ENCODE measurements at regions not wholly inside any gene's neighbourhood (a gene's known extent, or its start where the extent isn't known, plus 50 kb on each side); places are given as distances from the start of the nearest gene placed in this dataset.
"Not testable (repeated sequence)": the region's sequence is repeated elsewhere in the genome, so short reads cannot be mapped to it uniquely, and the experiment has no call there.

DNA sequence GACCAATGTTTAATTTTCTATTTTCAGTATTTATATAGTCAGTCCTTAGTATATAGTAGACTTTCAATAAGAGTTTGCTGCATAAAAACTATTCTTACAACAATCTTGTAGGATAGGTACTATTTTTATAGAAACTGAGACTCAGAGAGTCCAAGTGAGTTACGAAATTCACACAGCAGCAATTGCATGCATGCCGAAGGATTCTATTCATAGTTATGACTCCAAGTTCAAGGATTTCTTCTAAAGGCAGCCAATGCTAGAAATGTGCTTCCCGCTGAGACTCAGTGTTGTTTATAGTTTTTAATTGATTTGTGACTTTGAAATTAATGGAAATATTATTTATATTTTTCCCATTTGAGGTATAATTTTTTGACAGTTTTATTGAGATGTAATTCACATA lies 62.7 kb upstream of the CSNK1A1L start:
- no peak overlapping the region for H3K9ac ChIP-seq (ENCODE audit: low read depth in 1 of 3, low read length in 3 of 3)

DNA sequence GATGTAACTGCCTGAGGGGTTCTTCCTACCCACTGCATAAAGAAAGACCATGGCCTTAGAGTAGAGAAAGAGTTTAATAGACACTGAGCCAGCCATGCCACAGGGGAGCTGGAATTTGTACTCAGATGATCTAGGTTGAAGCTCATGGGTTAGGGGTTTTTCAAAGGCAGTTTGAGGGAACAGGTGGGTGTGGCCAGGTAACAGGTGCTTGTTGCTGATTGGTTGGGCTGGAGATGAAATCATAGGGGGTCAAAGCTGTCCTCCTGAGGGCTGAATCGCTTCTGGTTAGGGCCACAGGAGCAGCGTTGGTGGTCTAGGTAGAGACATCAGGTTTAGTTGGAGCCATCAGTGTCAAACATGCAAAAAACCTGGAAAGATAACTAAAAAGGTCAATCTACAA lies 59.2 kb upstream of the CSNK1A1L start:
- no peaks in the 10 kb centered on the region for H3K36me3 ChIP-seq (ENCODE audit: control insufficient read depth in 3 of 3, insufficient read depth in 3 of 3, low read length in 3 of 3)
- no peaks in the 10 kb centered on the region for H3K4me1 ChIP-seq (ENCODE audit: control insufficient read depth in 3 of 3, insufficient read depth in 3 of 3, low read length in 3 of 3)
- no peak overlapping the region for H3K27ac ChIP-seq (ENCODE audit: low read depth, low read length)
- no peaks in the 10 kb centered on the region for H3K27me3 ChIP-seq (ENCODE audit: control insufficient read depth in 3 of 3, insufficient read depth in 3 of 3, low read length in 3 of 3)
- H3K9ac ChIP-seq (ENCODE audit: low read depth in 1 of 3, low read length in 3 of 3) = no peak overlapping the region
- no peak overlapping the region for H3K4me3 ChIP-seq (ENCODE audit: low read length in 3 of 3)
- no peaks in the 10 kb centered on the region for H3K9me3 ChIP-seq (ENCODE audit: control insufficient read depth in 3 of 3, low read length in 3 of 3)

More for the DNA sequence above, 62.7 kb upstream of the CSNK1A1L start:
- H3K4me3 ChIP-seq (ENCODE audit: low read length in 3 of 3) = no peak overlapping the region
- H3K9me3 ChIP-seq (ENCODE audit: control insufficient read depth in 3 of 3, low read length in 3 of 3) = no peaks in the 10 kb centered on the region
- H3K27me3 ChIP-seq (ENCODE audit: control insufficient read depth in 3 of 3, insufficient read depth in 3 of 3, low read length in 3 of 3) = no peaks in the 10 kb centered on the region
- H3K4me1 ChIP-seq (ENCODE audit: control insufficient read depth in 3 of 3, insufficient read depth in 3 of 3, low read length in 3 of 3) = no peaks in the 10 kb centered on the region
- H3K27ac ChIP-seq (ENCODE audit: low read depth, low read length) = no peak overlapping the region
- no peaks in the 10 kb centered on the region for H3K36me3 ChIP-seq (ENCODE audit: control insufficient read depth in 3 of 3, insufficient read depth in 3 of 3, low read length in 3 of 3)

DNA sequence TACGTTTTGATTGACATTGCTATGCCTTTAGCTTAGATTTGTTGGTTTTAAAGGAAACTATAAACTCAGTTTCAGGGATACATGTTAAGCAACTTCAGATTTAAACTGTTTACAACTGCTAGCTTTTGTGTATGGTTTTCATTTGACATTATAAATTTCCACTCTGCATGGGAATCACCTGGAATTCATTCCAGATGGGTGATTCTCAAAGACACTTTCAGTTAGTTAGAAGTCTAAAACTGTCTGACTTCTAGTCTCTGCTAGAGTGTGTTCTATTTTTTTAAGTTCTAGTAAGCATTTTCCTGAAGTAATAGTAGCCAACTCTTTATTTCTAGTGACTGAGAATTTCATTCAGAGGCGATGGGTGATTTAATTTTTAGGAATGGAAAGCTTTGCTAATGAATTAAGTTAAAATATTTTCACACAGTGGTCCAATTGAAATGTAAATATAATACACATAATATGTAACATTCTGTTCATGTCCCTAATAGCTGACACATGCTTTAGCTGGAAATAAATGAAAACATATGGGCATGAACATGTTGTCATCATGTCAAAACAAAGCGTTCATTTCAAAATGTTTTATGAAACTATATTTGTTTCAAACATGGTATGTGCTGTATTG lies 58.3 kb upstream of the CSNK1A1L start:
- H3K9me3 ChIP-seq (ENCODE audit: control insufficient read depth in 3 of 3, low read length in 3 of 3) = no peaks in the 10 kb centered on the region
- H3K9ac ChIP-seq (ENCODE audit: low read depth in 1 of 3, low read length in 3 of 3) = no peak overlapping the region
- H3K4me3 ChIP-seq (ENCODE audit: low read length in 3 of 3) = no peak overlapping the region
- no peaks in the 10 kb centered on the region for H3K36me3 ChIP-seq (ENCODE audit: control insufficient read depth in 3 of 3, insufficient read depth in 3 of 3, low read length in 3 of 3)
- H3K27me3 ChIP-seq (ENCODE audit: control insufficient read depth in 3 of 3, insufficient read depth in 3 of 3, low read length in 3 of 3) = no peaks in the 10 kb centered on the region
- H3K4me1 ChIP-seq (ENCODE audit: control insufficient read depth in 3 of 3, insufficient read depth in 3 of 3, low read length in 3 of 3) = no peaks in the 10 kb centered on the region
- H3K27ac ChIP-seq (ENCODE audit: low read depth, low read length) = no peak overlapping the region

DNA sequence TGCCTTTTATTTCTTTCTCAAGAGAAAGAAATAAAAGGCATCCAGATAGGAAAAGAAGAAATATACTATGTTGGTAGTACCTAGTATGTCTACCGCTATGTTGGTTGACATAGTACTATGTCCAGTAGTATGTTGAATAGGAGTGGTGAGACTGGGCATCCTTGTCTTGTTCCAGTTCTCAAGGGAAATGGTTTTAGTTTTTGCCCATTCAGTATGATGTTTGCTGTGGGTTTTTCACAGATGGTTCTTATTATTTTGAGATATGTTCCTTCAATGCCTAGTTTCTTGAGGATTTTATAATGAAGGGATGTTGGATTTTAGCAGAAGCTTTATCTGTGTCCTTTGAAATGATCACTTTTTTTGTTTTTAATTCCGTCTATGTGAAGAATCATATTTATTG lies 53.0 kb upstream of the CSNK1A1L start:
- H3K9ac ChIP-seq (ENCODE audit: low read depth in 1 of 3, low read length in 3 of 3) = no peak overlapping the region
- H3K27ac ChIP-seq (ENCODE audit: low read depth, low read length) = no peak overlapping the region
- no peaks in the 10 kb centered on the region for H3K9me3 ChIP-seq (ENCODE audit: control insufficient read depth in 3 of 3, low read length in 3 of 3)
- H3K36me3 ChIP-seq (ENCODE audit: control insufficient read depth in 3 of 3, insufficient read depth in 3 of 3, low read length in 3 of 3) = no peaks in the 10 kb centered on the region
- no peaks in the 10 kb centered on the region for H3K27me3 ChIP-seq (ENCODE audit: control insufficient read depth in 3 of 3, insufficient read depth in 3 of 3, low read length in 3 of 3)
- no peak overlapping the region for H3K4me3 ChIP-seq (ENCODE audit: low read length in 3 of 3)
- H3K4me1 ChIP-seq (ENCODE audit: control insufficient read depth in 3 of 3, insufficient read depth in 3 of 3, low read length in 3 of 3) = no peaks in the 10 kb centered on the region

DNA sequence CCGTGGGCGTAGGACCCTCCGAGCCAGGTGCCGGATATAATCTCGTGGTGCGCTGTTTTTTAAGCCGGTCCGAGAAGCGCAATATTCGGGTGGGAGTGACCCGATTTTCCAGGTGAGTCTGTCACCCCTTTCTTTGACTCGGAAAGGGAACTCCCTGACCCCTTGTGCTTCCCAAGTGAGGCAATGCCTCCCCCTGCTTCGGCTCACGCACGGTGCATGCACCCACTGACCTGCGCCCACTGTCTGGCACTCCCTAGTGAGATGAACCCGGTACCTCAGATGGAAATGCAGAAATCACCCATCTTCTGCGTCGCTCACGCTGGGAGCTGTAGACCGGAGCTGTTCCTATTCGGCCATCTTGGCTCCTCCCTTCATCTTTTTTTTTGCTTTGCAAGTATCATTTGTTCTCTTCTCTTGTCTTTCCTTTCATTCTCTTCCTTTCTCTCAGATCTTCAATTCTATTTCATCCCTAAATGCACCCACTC lies 50.2 kb upstream of the CSNK1A1L start:
- not testable (repeated sequence) for H3K4me3 ChIP-seq (ENCODE audit: low read length in 3 of 3); H3K27me3 ChIP-seq (ENCODE audit: control insufficient read depth in 3 of 3, insufficient read depth in 3 of 3, low read length in 3 of 3); H3K9me3 ChIP-seq (ENCODE audit: control insufficient read depth in 3 of 3, low read length in 3 of 3); H3K9ac ChIP-seq (ENCODE audit: low read depth in 1 of 3, low read length in 3 of 3); H3K4me1 ChIP-seq (ENCODE audit: control insufficient read depth in 3 of 3, insufficient read depth in 3 of 3, low read length in 3 of 3); H3K27ac ChIP-seq (ENCODE audit: low read depth, low read length); H3K36me3 ChIP-seq (ENCODE audit: control insufficient read depth in 3 of 3, insufficient read depth in 3 of 3, low read length in 3 of 3)
